HEK293 (cell line): ENCODE measurements at regions not wholly inside any gene's neighbourhood (a gene's known extent, or its start where the extent isn't known, plus 50 kb on each side); places are given as distances from the start of the nearest gene placed in this dataset.

Experiments
- CTCF ChIA-PET: fragments of 350-600 bp; formaldehyde crosslinking; extraction: SDS; loops from one replicate; lab custom pipeline; 2021; ENCODE audit warnings: antibody characterized with exemption; lab: Yijun Ruan, JAX
- POLR2A ChIA-PET: fragments of 300-600 bp; formaldehyde crosslinking; extraction: SDS; loops from one replicate; lab custom pipeline; 2020; ENCODE audit warnings: antibody characterized with exemption, inconsistent platforms; lab: Yijun Ruan, JAX
- H3K27ac ChIP-seq: fragments of 200-500 bp; sonication (Bioruptor generic); 2 replicates; pipeline ENCODE4 v1.5.1; 2014; ENCODE audit warnings: low read depth, low read length, control low read depth, inconsistent platforms; ENCODE audit errors: extremely low read depth
- H3K36me3 ChIP-seq, 2 experiments: fragments of 200-500 bp in 1 of 2; sonication (Bioruptor generic) in 1 of 2; 1 replicate in 1 of 2; 2 replicates in 1 of 2; pipeline ENCODE4 v1.5.1; 2014 to 2017; ENCODE audit warnings: inconsistent platforms in 2 of 2, low read length in 2 of 2; ENCODE audit not compliant: control insufficient read depth in 2 of 2, insufficient read depth in 1 of 2
- H3K4me1 ChIP-seq: fragments of 200-500 bp; sonication (Bioruptor generic); 2 replicates; pipeline ENCODE4 v1.5.1; 2014; ENCODE audit warnings: mild to moderate bottlenecking, low read length, inconsistent platforms; ENCODE audit not compliant: control insufficient read depth, insufficient read depth
- H3K4me3 ChIP-seq: 2 replicates; pipeline ENCODE4 v1.5.1; 2011; ENCODE audit warnings: low read depth, mild to moderate bottlenecking, control low read depth, low read length, moderate library complexity
- H3K9me3 ChIP-seq: fragments of 200-500 bp; sonication (Bioruptor generic); 2 replicates; pipeline ENCODE4 v1.5.1; 2014; ENCODE audit warnings: low read depth, low read length, inconsistent platforms; ENCODE audit not compliant: control insufficient read depth, insufficient read depth
- BCL6B ChIP-seq: fragments of 450-650 bp; formaldehyde crosslinking; IDR thresholded peaks from 2 replicates; pipeline ENCODE4 v1.5.1; 2017; ENCODE audit warnings: missing biosample characterization, missing genetic modification characterization
- HOXD13 ChIP-seq: sonication (generic); formaldehyde crosslinking; IDR thresholded peaks from 2 replicates; pipeline ENCODE4 v1.8.0; 2022; ENCODE audit warnings: missing genetic modification reagents, borderline replicate concordance
- PBX3 ChIP-seq: sonication (generic); formaldehyde crosslinking; IDR thresholded peaks from 2 replicates; pipeline ENCODE4 v1.8.1; 2022; ENCODE audit warnings: mild to moderate bottlenecking, moderate library complexity, missing genetic modification reagents
- PRDM2 ChIP-seq: fragments of 450-650 bp; formaldehyde crosslinking; IDR thresholded peaks from 2 replicates; pipeline ENCODE4 v1.5.1; 2016; ENCODE audit warnings: missing biosample characterization, missing genetic modification characterization, borderline replicate concordance
- SCRT1 ChIP-seq: fragments of 450-650 bp; formaldehyde crosslinking; IDR thresholded peaks from 2 replicates; pipeline ENCODE4 v1.5.1; 2016; ENCODE audit warnings: missing biosample characterization, missing genetic modification characterization, borderline replicate concordance
- SP2 ChIP-seq: fragments of 450-650 bp; formaldehyde crosslinking; IDR thresholded peaks from 2 replicates; pipeline ENCODE4 v1.5.1; 2016; ENCODE audit warnings: missing biosample characterization, missing genetic modification characterization
- ZBTB11 ChIP-seq: fragments of 450-650 bp; formaldehyde crosslinking; conservative IDR thresholded peaks from 2 replicates; pipeline ENCODE4 v1.5.1; 2016; ENCODE audit warnings: low read depth, missing biosample characterization, missing genetic modification characterization
- ZNF138 ChIP-seq: fragments of 450-650 bp; formaldehyde crosslinking; IDR thresholded peaks from 2 replicates; pipeline ENCODE4 v1.5.1; 2016; ENCODE audit warnings: missing biosample characterization, missing genetic modification characterization, borderline replicate concordance
- ZNF175 ChIP-seq: fragments of 450-650 bp; formaldehyde crosslinking; IDR thresholded peaks from 2 replicates; pipeline ENCODE4 v1.5.1; 2016; ENCODE audit warnings: missing biosample characterization, missing genetic modification characterization
- ZNF266 ChIP-seq: fragments of 450-650 bp; formaldehyde crosslinking; IDR thresholded peaks from 2 replicates; pipeline ENCODE4 v1.5.1; 2016; ENCODE audit warnings: missing biosample characterization, missing genetic modification characterization, low read depth
- ZNF354C ChIP-seq: fragments of 450-650 bp; formaldehyde crosslinking; IDR thresholded peaks from 2 replicates; pipeline ENCODE4 v1.5.1; 2016; ENCODE audit warnings: missing biosample characterization, missing genetic modification characterization, low read depth, borderline replicate concordance
- ZNF776 ChIP-seq: fragments of 450-650 bp; formaldehyde crosslinking; IDR thresholded peaks from 2 replicates; pipeline ENCODE4 v1.5.0; 2017; ENCODE audit warnings: missing biosample characterization, missing genetic modification characterization, borderline replicate concordance
- ZNF791 ChIP-seq: fragments of 450-650 bp; formaldehyde crosslinking; IDR thresholded peaks from 2 replicates; pipeline ENCODE4 v1.5.1; 2016; ENCODE audit warnings: missing biosample characterization, missing genetic modification characterization

- TF ChIP-seq ZBTB11 (tag by site-specific recombination) (no peak), PBX3 (CRISPR knock-in tag) (no peak)
Observed at GRCh38 chrX:96449896-96450295, 234.7 kb upstream of the DIAPH2 start (continued).

GRCh38 chrX:96453139-96453538, 231.5 kb upstream of the DIAPH2 start:
- H3K27ac ChIP-seq: no peak overlapping the region
- TF ChIP-seq ZNF791 (tag by site-specific recombination) (no peak), SP2 (tag by site-specific recombination) (no peak), PRDM2 (no peak), SCRT1 (tag by site-specific recombination) (no peak), ZNF175 (no peak), ZNF354C (tag by site-specific recombination) (no peak), ZBTB11 (tag by site-specific recombination) (no peak), ZNF266 (tag by site-specific recombination) (no peak), ZNF138 (tag by site-specific recombination) (no peak), ZNF776 (tag by site-specific recombination) (no peak), HOXD13 (CRISPR knock-in tag) (no peak), BCL6B (no peak)
- no peaks in the 10 kb centered on the region for H3K4me1 ChIP-seq
- H3K36me3 ChIP-seq: no peaks in the 10 kb centered on the region
- H3K9me3 ChIP-seq: no peaks in the 10 kb centered on the region
- CTCF ChIA-PET: no interaction called here
- POLR2A ChIA-PET: interaction anchor here (0.6 kb wide), 1 partner anchor 1161 kb away, joined by 4 read pairs; no protein-coding TSS in a partner anchor
- no peak overlapping the region for H3K4me3 ChIP-seq
